ENCODE measurements at regions not wholly inside any gene's neighbourhood (a gene's known extent, or its start where the extent isn't known, plus 50 kb on each side); places are given as distances from the start of the nearest gene placed in this dataset.

- TF ChIP-seq, protein P1, sequence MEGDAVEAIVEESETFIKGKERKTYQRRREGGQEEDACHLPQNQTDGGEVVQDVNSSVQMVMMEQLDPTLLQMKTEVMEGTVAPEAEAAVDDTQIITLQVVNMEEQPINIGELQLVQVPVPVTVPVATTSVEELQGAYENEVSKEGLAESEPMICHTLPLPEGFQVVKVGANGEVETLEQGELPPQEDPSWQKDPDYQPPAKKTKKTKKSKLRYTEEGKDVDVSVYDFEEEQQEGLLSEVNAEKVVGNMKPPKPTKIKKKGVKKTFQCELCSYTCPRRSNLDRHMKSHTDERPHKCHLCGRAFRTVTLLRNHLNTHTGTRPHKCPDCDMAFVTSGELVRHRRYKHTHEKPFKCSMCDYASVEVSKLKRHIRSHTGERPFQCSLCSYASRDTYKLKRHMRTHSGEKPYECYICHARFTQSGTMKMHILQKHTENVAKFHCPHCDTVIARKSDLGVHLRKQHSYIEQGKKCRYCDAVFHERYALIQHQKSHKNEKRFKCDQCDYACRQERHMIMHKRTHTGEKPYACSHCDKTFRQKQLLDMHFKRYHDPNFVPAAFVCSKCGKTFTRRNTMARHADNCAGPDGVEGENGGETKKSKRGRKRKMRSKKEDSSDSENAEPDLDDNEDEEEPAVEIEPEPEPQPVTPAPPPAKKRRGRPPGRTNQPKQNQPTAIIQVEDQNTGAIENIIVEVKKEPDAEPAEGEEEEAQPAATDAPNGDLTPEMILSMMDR (IDR thresholded peaks at IDR 0.05; ENCODE audit: insufficient read depth, low read length), result no peak
- TF ChIP-seq POLR2AphosphoS5 (IDR thresholded peaks at IDR 0.05; ENCODE audit: low read depth), result no peak
Measured at GRCh38 chr9:101796044-101796443, 57.6 kb upstream of the GRIN3A start.
